OCI-LY3 (cell line): ENCODE measurements at regions not wholly inside any gene's neighbourhood (a gene's known extent, or its start where the extent isn't known, plus 50 kb on each side); places are given as distances from the start of the nearest gene placed in this dataset.

Source experiments
- EZH2phosphoT487 ChIP-seq: fragments of 200-600 bp; shearing (Covaris generic); IDR thresholded peaks from 2 replicates; pipeline ENCODE4 v1.6.1; 2018; ENCODE audit warnings: antibody characterized with exemption, mixed run types, low read depth
- TF ChIP-seq, protein P1 (sequence below): fragments of 200-600, 300-600 bp; sonication (generic); IDR thresholded peaks from 2 replicates; pipeline ENCODE4 v1.5.1; 2014; ENCODE audit warnings: antibody characterized with exemption, low read length, low read depth

DNA sequence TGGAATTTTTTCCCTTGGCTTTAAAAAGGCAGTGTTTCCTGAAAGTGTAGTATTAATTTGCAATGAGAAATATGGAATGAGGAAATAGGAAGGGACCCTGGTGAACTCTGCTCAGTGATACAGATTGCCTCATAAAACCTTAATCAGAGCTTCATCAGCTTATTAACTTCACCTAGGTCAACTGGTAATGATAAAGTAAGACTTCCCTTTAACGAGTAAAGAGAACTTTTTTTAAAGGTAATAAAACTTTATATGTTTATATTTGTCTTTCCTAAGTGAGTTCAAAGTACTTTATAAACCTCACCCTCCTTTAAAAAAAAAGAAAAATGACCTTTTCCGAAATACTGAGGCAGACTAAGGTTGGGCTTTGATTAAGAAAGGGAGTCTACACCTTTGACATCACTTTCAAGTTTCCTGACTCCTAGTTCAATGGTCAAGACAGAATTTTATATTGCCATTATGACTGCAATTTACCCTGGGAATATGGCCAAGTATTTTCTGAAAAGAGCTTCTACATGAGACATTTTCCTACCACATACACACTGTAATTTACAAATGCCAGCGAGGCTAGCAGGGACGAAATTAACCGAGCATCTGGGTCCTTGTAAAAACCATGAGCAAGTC is 706.3 kb upstream of the TENM3 start:
- TF ChIP-seq, protein P1, sequence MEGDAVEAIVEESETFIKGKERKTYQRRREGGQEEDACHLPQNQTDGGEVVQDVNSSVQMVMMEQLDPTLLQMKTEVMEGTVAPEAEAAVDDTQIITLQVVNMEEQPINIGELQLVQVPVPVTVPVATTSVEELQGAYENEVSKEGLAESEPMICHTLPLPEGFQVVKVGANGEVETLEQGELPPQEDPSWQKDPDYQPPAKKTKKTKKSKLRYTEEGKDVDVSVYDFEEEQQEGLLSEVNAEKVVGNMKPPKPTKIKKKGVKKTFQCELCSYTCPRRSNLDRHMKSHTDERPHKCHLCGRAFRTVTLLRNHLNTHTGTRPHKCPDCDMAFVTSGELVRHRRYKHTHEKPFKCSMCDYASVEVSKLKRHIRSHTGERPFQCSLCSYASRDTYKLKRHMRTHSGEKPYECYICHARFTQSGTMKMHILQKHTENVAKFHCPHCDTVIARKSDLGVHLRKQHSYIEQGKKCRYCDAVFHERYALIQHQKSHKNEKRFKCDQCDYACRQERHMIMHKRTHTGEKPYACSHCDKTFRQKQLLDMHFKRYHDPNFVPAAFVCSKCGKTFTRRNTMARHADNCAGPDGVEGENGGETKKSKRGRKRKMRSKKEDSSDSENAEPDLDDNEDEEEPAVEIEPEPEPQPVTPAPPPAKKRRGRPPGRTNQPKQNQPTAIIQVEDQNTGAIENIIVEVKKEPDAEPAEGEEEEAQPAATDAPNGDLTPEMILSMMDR = no peak
- TF ChIP-seq EZH2phosphoT487 = no peak
